ENCODE measurements at regions not wholly inside any gene's neighbourhood (a gene's known extent, or its start where the extent isn't known, plus 50 kb on each side); places are given as distances from the start of the nearest gene placed in this dataset.

DNA sequence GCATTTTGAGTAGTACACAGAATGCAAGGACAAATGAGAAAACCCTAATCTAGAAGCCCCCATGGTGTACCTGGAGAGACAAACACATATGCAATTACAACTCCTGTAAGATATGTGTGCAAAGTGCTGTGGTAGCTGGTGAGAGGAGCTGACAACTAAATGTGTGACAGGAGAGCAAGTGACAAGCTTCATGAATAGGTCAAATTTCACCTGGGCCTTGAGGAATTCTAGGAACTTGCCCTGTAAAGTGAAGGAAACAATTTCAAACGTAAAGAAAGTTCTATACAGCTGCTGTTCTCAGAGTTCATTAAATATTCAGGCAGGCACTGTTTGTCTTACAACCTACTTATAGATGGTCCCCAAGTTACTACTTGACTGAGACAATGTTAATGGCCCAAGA lies 437.0 kb downstream of the TUSC7 start:
- no peaks in the 10 kb centered on the region for H3K36me3 ChIP-seq
- intact Hi-C loops (cut with DNase I; ENCODE audit: low total_unique reads): no loop called here
- no peaks in the 10 kb centered on the region for H3K4me1 ChIP-seq
- 58 to 88% (median 69%) methylated on average over 1 of the region's 1 CpG for WGBS, 5 donors
- no peak overlapping the region for H3K27ac ChIP-seq
- H3K4me3 ChIP-seq: no peak overlapping the region
- no peaks in the 10 kb centered on the region for H3K27me3 ChIP-seq (replicated peaks in 1 of 7)
- DNase-seq: no peak
- H3K9me3 ChIP-seq: no peaks in the 10 kb centered on the region
- TF ChIP-seq, protein P1, sequence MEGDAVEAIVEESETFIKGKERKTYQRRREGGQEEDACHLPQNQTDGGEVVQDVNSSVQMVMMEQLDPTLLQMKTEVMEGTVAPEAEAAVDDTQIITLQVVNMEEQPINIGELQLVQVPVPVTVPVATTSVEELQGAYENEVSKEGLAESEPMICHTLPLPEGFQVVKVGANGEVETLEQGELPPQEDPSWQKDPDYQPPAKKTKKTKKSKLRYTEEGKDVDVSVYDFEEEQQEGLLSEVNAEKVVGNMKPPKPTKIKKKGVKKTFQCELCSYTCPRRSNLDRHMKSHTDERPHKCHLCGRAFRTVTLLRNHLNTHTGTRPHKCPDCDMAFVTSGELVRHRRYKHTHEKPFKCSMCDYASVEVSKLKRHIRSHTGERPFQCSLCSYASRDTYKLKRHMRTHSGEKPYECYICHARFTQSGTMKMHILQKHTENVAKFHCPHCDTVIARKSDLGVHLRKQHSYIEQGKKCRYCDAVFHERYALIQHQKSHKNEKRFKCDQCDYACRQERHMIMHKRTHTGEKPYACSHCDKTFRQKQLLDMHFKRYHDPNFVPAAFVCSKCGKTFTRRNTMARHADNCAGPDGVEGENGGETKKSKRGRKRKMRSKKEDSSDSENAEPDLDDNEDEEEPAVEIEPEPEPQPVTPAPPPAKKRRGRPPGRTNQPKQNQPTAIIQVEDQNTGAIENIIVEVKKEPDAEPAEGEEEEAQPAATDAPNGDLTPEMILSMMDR (IDR thresholded peaks at IDR 0.05 in 8 of 11, conservative IDR thresholded peaks at IDR 0.05 in 3 of 11): no peak
- TF ChIP-seq POLR2AphosphoS5 (IDR thresholded peaks at IDR 0.05): no peak
- no peak for TF ChIP-seq POLR2A (IDR thresholded peaks at IDR 0.05)

GRCh38 chr3:117149584-117149983 lies 440.0 kb downstream of the TUSC7 start:
- H3K4me1 ChIP-seq: no peaks in the 10 kb centered on the region
- no peak for DNase-seq
- TF ChIP-seq POLR2A (IDR thresholded peaks at IDR 0.05) (no peak), POLR2AphosphoS5 (IDR thresholded peaks at IDR 0.05) (no peak)
- TF ChIP-seq, protein P1 (IDR thresholded peaks at IDR 0.05 in 8 of 11, conservative IDR thresholded peaks at IDR 0.05 in 3 of 11): no peak
- H3K4me3 ChIP-seq: no peak overlapping the region
- H3K27me3 ChIP-seq (replicated peaks in 1 of 7): no peaks in the 10 kb centered on the region
- no peaks in the 10 kb centered on the region for H3K9me3 ChIP-seq
- intact Hi-C loops (cut with DNase I; ENCODE audit: low total_unique reads): no loop called here
- 58 to 84% (median 70%) methylated on average over 2 of the region's 2 CpGs for WGBS, 5 donors
- no peak overlapping the region for H3K27ac ChIP-seq
- H3K36me3 ChIP-seq: no peaks in the 10 kb centered on the region

- Histone ChIP-seq H3K36me3 (no peaks in the 10 kb centered on the region), H3K4me1 (no peaks in the 10 kb centered on the region), H3K4me3 (no peak overlapping the region), H3K9me3 (no peaks in the 10 kb centered on the region), H3K27me3 (replicated peaks in 1 of 7) (no peaks in the 10 kb centered on the region), H3K27ac (no peak overlapping the region)
- 62 to 84% (median 67%) methylated on average over 3 of the region's 3 CpGs for WGBS, 5 donors
- intact Hi-C loops (cut with DNase I; ENCODE audit: low total_unique reads): no loop called here
- no peak for DNase-seq
- TF ChIP-seq POLR2AphosphoS5 (IDR thresholded peaks at IDR 0.05) (no peak), POLR2A (IDR thresholded peaks at IDR 0.05) (no peak)
- TF ChIP-seq, protein P1 (IDR thresholded peaks at IDR 0.05 in 8 of 11, conservative IDR thresholded peaks at IDR 0.05 in 3 of 11): no peak
Observed at GRCh38 chr3:117150628-117151027, 441.0 kb downstream of the TUSC7 start.

GRCh38 chr3:117160176-117160575 lies 450.6 kb downstream of the TUSC7 start:
- Histone ChIP-seq H3K4me1 (no peaks in the 10 kb centered on the region), H3K4me3 (no peak overlapping the region), H3K27ac (no peak overlapping the region), H3K27me3 (replicated peaks in 1 of 7) (no peaks in the 10 kb centered on the region), H3K36me3 (no peaks in the 10 kb centered on the region), H3K9me3 (no peaks in the 10 kb centered on the region)
- TF ChIP-seq POLR2A (IDR thresholded peaks at IDR 0.05) (no peak), POLR2AphosphoS5 (IDR thresholded peaks at IDR 0.05) (no peak)
- TF ChIP-seq, protein P1 (IDR thresholded peaks at IDR 0.05 in 8 of 11, conservative IDR thresholded peaks at IDR 0.05 in 3 of 11): no peak
- intact Hi-C loops (cut with DNase I; ENCODE audit: low total_unique reads): no loop called here
- DNase-seq: no peak
- 60 to 90% (median 61%) methylated on average over 3 of the region's 3 CpGs for WGBS, 5 donors

Data from spleen (tissue), 11 donors.